GM23248 (cell line): ENCODE measurements at regions not wholly inside any gene's neighbourhood (a gene's known extent, or its start where the extent isn't known, plus 50 kb on each side); places are given as distances from the start of the nearest gene placed in this dataset.

Experiments
- EZH2 ChIP-seq: fragments of 200-600 bp; sonication (generic); IDR thresholded peaks from 2 replicates; pipeline ENCODE4 v1.6.1; 2018; ENCODE audit warnings: antibody characterized with exemption, mild to moderate bottlenecking; ENCODE audit not compliant: insufficient read depth, poor library complexity, severe bottlenecking
- EZH2phosphoT487 ChIP-seq: fragments of 200-600 bp; sonication (generic); IDR thresholded peaks from 2 replicates; pipeline ENCODE4 v1.6.1; 2018; ENCODE audit warnings: antibody characterized with exemption, moderate library complexity, mild to moderate bottlenecking, low read depth; ENCODE audit not compliant: insufficient read depth

DNA sequence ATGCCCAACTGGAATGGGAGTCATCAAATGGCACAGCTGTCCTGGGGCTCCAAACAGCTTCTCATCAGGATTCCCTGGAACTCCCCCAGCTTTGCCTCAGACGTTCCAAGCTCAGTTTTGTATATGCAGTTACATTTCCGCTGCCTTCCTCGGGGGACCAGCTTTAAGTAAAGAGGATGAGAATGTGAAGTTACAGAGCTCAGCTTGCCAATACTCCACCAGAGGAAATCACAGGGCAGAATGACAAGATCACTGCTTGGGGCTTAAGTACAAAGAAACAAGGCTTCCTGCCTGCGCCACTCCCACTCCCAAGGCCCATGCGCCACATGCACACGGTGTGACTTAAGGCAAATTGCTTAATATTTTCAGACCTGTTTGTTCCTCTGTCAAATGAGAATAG, 272.4 kb upstream of the CDH11 start:
- TF ChIP-seq EZH2phosphoT487 (no peak), EZH2 (no peak)
